ENCODE measurements at regions not wholly inside any gene's neighbourhood (a gene's known extent, or its start where the extent isn't known, plus 50 kb on each side); places are given as distances from the start of the nearest gene placed in this dataset.

GRCh38 chr5:158027806-158028775 is 169.1 kb upstream of the CLINT1 start:
- DNase-seq (ENCODE audit: low read depth, low spot score) = no peak

GRCh38 chr5:158026304-158027031 is 167.5 kb upstream of the CLINT1 start:
- no peak for DNase-seq (ENCODE audit: low read depth, low spot score)

GRCh38 chr5:158023266-158023665 is 164.3 kb upstream of the CLINT1 start:
- no peak for DNase-seq (ENCODE audit: low read depth, low spot score)

GRCh38 chr5:158022837-158023236 is 163.9 kb upstream of the CLINT1 start:
- no peak for DNase-seq (ENCODE audit: low read depth, low spot score)

GRCh38 chr5:158022393-158022792 is 163.4 kb upstream of the CLINT1 start:
- no peak for DNase-seq (ENCODE audit: low read depth, low spot score)

GRCh38 chr5:158020555-158021418 is 161.8 kb upstream of the CLINT1 start:
- no peak for DNase-seq (ENCODE audit: low read depth, low spot score)

GRCh38 chr5:158017469-158017868 is 158.5 kb upstream of the CLINT1 start:
- no peak for DNase-seq (ENCODE audit: low read depth, low spot score)

- DNase-seq (ENCODE audit: low read depth, low spot score) = no peak
These were observed 155.4 kb upstream of the CLINT1 start for GRCh38 chr5:158014372-158014771.

GRCh38 chr5:158013939-158014338 is 155.0 kb upstream of the CLINT1 start:
- DNase-seq (ENCODE audit: low read depth, low spot score) = no peak

GRCh38 chr5:158013303-158013702 is 154.4 kb upstream of the CLINT1 start:
- DNase-seq (ENCODE audit: low read depth, low spot score) = no peak

- DNase-seq (ENCODE audit: low read depth, low spot score) = no peak
These were observed 152.5 kb upstream of the CLINT1 start for GRCh38 chr5:158011422-158011821.

- no peak for DNase-seq (ENCODE audit: low read depth, low spot score)
These were observed 151.9 kb upstream of the CLINT1 start for GRCh38 chr5:158010831-158011230.

GRCh38 chr5:158007336-158007735 is 148.4 kb upstream of the CLINT1 start:
- DNase-seq (ENCODE audit: low read depth, low spot score) = no peak

GRCh38 chr5:157999696-158000095 is 140.8 kb upstream of the CLINT1 start:
- DNase-seq (ENCODE audit: low read depth, low spot score) = no peak

- DNase-seq (ENCODE audit: low read depth, low spot score) = no peak
These were observed 139.1 kb upstream of the CLINT1 start for GRCh38 chr5:157997991-157998504.

- DNase-seq (ENCODE audit: low read depth, low spot score) = no peak
These were observed 136.1 kb upstream of the CLINT1 start for GRCh38 chr5:157994906-157995519.

- DNase-seq (ENCODE audit: low read depth, low spot score) = no peak
These were observed 135.2 kb upstream of the CLINT1 start for GRCh38 chr5:157993986-157994691.

- no peak for DNase-seq (ENCODE audit: low read depth, low spot score)
These were observed 134.3 kb upstream of the CLINT1 start for GRCh38 chr5:157993201-157993600.

- no peak for DNase-seq (ENCODE audit: low read depth, low spot score)
These were observed 131.7 kb upstream of the CLINT1 start for GRCh38 chr5:157990583-157991181.

GRCh38 chr5:157989296-157989695 is 130.4 kb upstream of the CLINT1 start:
- DNase-seq (ENCODE audit: low read depth, low spot score) = no peak

Data from activated CD4-positive, CD25-positive, alpha-beta regulatory T cell treated with anti-CD3 and anti-CD28 coated beads, Interleukin-2, amount 50 U/mL, for 16 hours (primary cell).